Peyer's patch (tissue), 4 donors: ENCODE measurements at regions not wholly inside any gene's neighbourhood (a gene's known extent, or its start where the extent isn't known, plus 50 kb on each side); places are given as distances from the start of the nearest gene placed in this dataset.

Experiments
- DNase-seq, 3 donors: peaks; one replicate each; pipeline ENCODE4 v3.0.0-alpha.2; 2017 to 2019
- H3K27ac ChIP-seq, 4 donors: fragments of 200-600 bp; sonication (generic); one replicate each; pipeline ENCODE4 v1.5.1; 2016 to 2019
- H3K27me3 ChIP-seq, 2 donors: fragments of 200-600 bp; sonication (generic); one replicate each; pipeline ENCODE4 v1.5.1; 2019
- H3K36me3 ChIP-seq, 3 donors: fragments of 200-600 bp; sonication (generic); one replicate each; pipeline ENCODE4 v1.5.1; 2016 to 2019
- H3K4me1 ChIP-seq, 4 donors: fragments of 200-600 bp; sonication (generic); one replicate each; pipeline ENCODE4 v1.5.1; 2016 to 2019
- H3K4me3 ChIP-seq, 4 donors: fragments of 200-600 bp; sonication (generic); 1 replicate in 3 of 4; 2 replicates in 1 of 4; pipeline ENCODE4 v1.5.1; 2016 to 2019; ENCODE audit warnings: mild to moderate bottlenecking in 1 of 4
- H3K9me3 ChIP-seq, 4 donors: fragments of 200-600 bp; sonication (generic); one replicate each; pipeline ENCODE4 v1.5.1; 2016 to 2019; ENCODE audit warnings: mild to moderate bottlenecking in 1 of 4
- CTCF ChIP-seq, 6 experiments: fragments of 450-650 bp in 4 of 6; fragments of 200-600 bp in 2 of 6; sonication (generic) in 1 of 6; IDR thresholded peaks; one replicate each; pipeline ENCODE4 v1.5.1; 2017 to 2019; ENCODE audit warnings: antibody characterized with exemption in 6 of 6, mild to moderate bottlenecking in 3 of 6, moderate library complexity in 1 of 6
- POLR2A ChIP-seq, 2 donors: fragments of 450-650 bp; IDR thresholded peaks; one replicate each; pipeline ENCODE4 v1.5.1; 2017; ENCODE audit warnings: antibody characterized with exemption in 2 of 2, mild to moderate bottlenecking in 2 of 2, moderate library complexity in 2 of 2

- Histone ChIP-seq H3K36me3 (no peaks in the 10 kb centered on the region), H3K4me3 (no peak overlapping the region), H3K4me1 (peaks cover 0 to 5% (median 0%) of the 10 kb centered on the region in 4 donors), H3K9me3 (no peaks in the 10 kb centered on the region), H3K27ac (no peak overlapping the region), H3K27me3 (no peaks in the 10 kb centered on the region)
- no peak for TF ChIP-seq CTCF (IDR thresholded peaks at IDR 0.05)
- TF ChIP-seq POLR2A (IDR thresholded peaks at IDR 0.05): no peak
- DNase-seq: no peak
Measured at GRCh38 chr2:41942278-41942677, 105.5 kb upstream of the PKDCC start.

GRCh38 chr2:41943159-41943558 lies 104.7 kb upstream of the PKDCC start:
- Histone ChIP-seq H3K27me3 (no peaks in the 10 kb centered on the region), H3K4me1 (peaks cover 0 to 5% (median 0%) of the 10 kb centered on the region in 4 donors), H3K9me3 (no peaks in the 10 kb centered on the region), H3K4me3 (no peak overlapping the region), H3K27ac (no peak overlapping the region), H3K36me3 (no peaks in the 10 kb centered on the region)
- DNase-seq: no peak
- TF ChIP-seq CTCF (IDR thresholded peaks at IDR 0.05) (no peak), POLR2A (IDR thresholded peaks at IDR 0.05) (no peak)

GRCh38 chr2:41944220-41944880 lies 103.5 kb upstream of the PKDCC start:
- Histone ChIP-seq H3K27me3 (no peaks in the 10 kb centered on the region), H3K4me1 (no peaks in the 10 kb centered on the region), H3K36me3 (no peaks in the 10 kb centered on the region), H3K27ac (no peak overlapping the region), H3K9me3 (no peaks in the 10 kb centered on the region), H3K4me3 (no peak overlapping the region)
- no peak for DNase-seq
- no peak for TF ChIP-seq POLR2A (IDR thresholded peaks at IDR 0.05)
- TF ChIP-seq CTCF (IDR thresholded peaks at IDR 0.05): no peak

GRCh38 chr2:41947701-41948396 lies 100.0 kb upstream of the PKDCC start:
- Histone ChIP-seq H3K9me3 (no peaks in the 10 kb centered on the region), H3K27ac (no peak overlapping the region), H3K4me1 (no peaks in the 10 kb centered on the region), H3K27me3 (no peaks in the 10 kb centered on the region), H3K36me3 (no peaks in the 10 kb centered on the region), H3K4me3 (no peak overlapping the region)
- DNase-seq: no peak
- TF ChIP-seq CTCF (IDR thresholded peaks at IDR 0.05) (no peak), POLR2A (IDR thresholded peaks at IDR 0.05) (no peak)

- Histone ChIP-seq H3K27me3 (no peaks in the 10 kb centered on the region), H3K9me3 (no peaks in the 10 kb centered on the region), H3K4me1 (no peaks in the 10 kb centered on the region), H3K36me3 (no peaks in the 10 kb centered on the region), H3K27ac (no peak overlapping the region), H3K4me3 (no peak overlapping the region)
- no peak for DNase-seq
- TF ChIP-seq CTCF (IDR thresholded peaks at IDR 0.05) (no peak), POLR2A (IDR thresholded peaks at IDR 0.05) (no peak)
Measured at GRCh38 chr2:41948397-41948763, 99.4 kb upstream of the PKDCC start.
